NCI-H1930 (cell line): ENCODE measurements at regions not wholly inside any gene's neighbourhood (a gene's known extent, or its start where the extent isn't known, plus 50 kb on each side); places are given as distances from the start of the nearest gene placed in this dataset.

Experiments
- DNase-seq, 2 experiments: peaks; one replicate each; lab custom pipeline; 2025; lab: John Stamatoyannopoulos, UW

- no peak for DNase-seq
These were observed 139.5 kb downstream of the ERMARD start for GRCh38 chr6:169890901-169891300.

- DNase-seq, result no peak
These were observed 138.6 kb downstream of the ERMARD start for GRCh38 chr6:169890049-169890448.

- DNase-seq, result no peak
These were observed 136.2 kb downstream of the ERMARD start for GRCh38 chr6:169887529-169888140.

GRCh38 chr6:169886631-169887227, 135.3 kb downstream of the ERMARD start:
- no peak for DNase-seq

GRCh38 chr6:169885831-169886230, 134.4 kb downstream of the ERMARD start:
- DNase-seq, result no peak

GRCh38 chr6:169885131-169885530, 133.7 kb downstream of the ERMARD start:
- DNase-seq, result no peak

GRCh38 chr6:169884158-169884557, 132.7 kb downstream of the ERMARD start:
- DNase-seq, result no peak

GRCh38 chr6:169883316-169883715, 131.9 kb downstream of the ERMARD start:
- no peak for DNase-seq

- no peak for DNase-seq
These were observed 130.6 kb downstream of the ERMARD start for GRCh38 chr6:169881976-169882375.

- no peak for DNase-seq
These were observed 130.0 kb downstream of the ERMARD start for GRCh38 chr6:169881398-169881797.

- DNase-seq, result no peak
These were observed 129.1 kb downstream of the ERMARD start for GRCh38 chr6:169880516-169880915.

GRCh38 chr6:169869301-169869700, 117.9 kb downstream of the ERMARD start:
- DNase-seq, result no peak

GRCh38 chr6:169868458-169868857, 117.0 kb downstream of the ERMARD start:
- DNase-seq, result no peak

- DNase-seq, result no peak
These were observed 116.3 kb downstream of the ERMARD start for GRCh38 chr6:169867751-169868191.

GRCh38 chr6:169866668-169867521, 115.5 kb downstream of the ERMARD start:
- DNase-seq, result no peak

- no peak for DNase-seq
These were observed 114.7 kb downstream of the ERMARD start for GRCh38 chr6:169866140-169866534.

- no peak for DNase-seq
These were observed 114.1 kb downstream of the ERMARD start for GRCh38 chr6:169865346-169866139.

GRCh38 chr6:169864148-169865020, 113.0 kb downstream of the ERMARD start:
- peak in 1 of 2 experiments; percentile 4 for DNase-seq

- DNase-seq, result no peak
These were observed 112.3 kb downstream of the ERMARD start for GRCh38 chr6:169863710-169864109.

GRCh38 chr6:169862892-169863525, 111.6 kb downstream of the ERMARD start:
- no peak for DNase-seq
